Neural progenitor cell (in vitro differentiated cells): ENCODE measurements at regions not wholly inside any gene's neighbourhood (a gene's known extent, or its start where the extent isn't known, plus 50 kb on each side); places are given as distances from the start of the nearest gene placed in this dataset.

Experiments
- DNase-seq: peaks from one replicate; pipeline ENCODE4 v3.0.0-alpha.2; 2016; ENCODE audit warnings: low spot score
- H2AFZ ChIP-seq: fragments of 200-600 bp; sonication (generic); replicated peaks from 2 replicates; pipeline ENCODE4 v1.6.1; 2016; ENCODE audit warnings: antibody characterized with exemption
- H3F3A ChIP-seq: fragments of 200-600 bp; sonication (generic); 2 replicates; pipeline ENCODE4 v1.6.1; 2016; ENCODE audit warnings: antibody characterized with exemption, low read depth
- H3K27ac ChIP-seq: fragments of 200-600 bp; sonication (generic); 2 replicates; pipeline ENCODE4 v1.5.1; 2016; ENCODE audit warnings: mild to moderate bottlenecking
- H3K27me3 ChIP-seq: fragments of 200-600 bp; sonication (generic); 2 replicates; pipeline ENCODE4 v1.6.1; 2016; ENCODE audit warnings: mild to moderate bottlenecking, moderate library complexity
- H3K36me3 ChIP-seq: fragments of 200-600 bp; sonication (generic); 2 replicates; pipeline ENCODE4 v1.5.1; 2016
- H3K4me1 ChIP-seq: fragments of 200-600 bp; sonication (generic); 2 replicates; pipeline ENCODE4 v1.6.1; 2016; ENCODE audit warnings: mixed run types
- H3K4me2 ChIP-seq: fragments of 200-600 bp; sonication (generic); 2 replicates; pipeline ENCODE4 v1.6.1; 2016
- H3K4me3 ChIP-seq: fragments of 200-600 bp; sonication (generic); 2 replicates; pipeline ENCODE4 v1.5.1; 2016
- H3K79me2 ChIP-seq: fragments of 200-600 bp; sonication (generic); 2 replicates; pipeline ENCODE4 v1.6.1; 2016; ENCODE audit warnings: low read depth
- H3K9ac ChIP-seq: fragments of 200-600 bp; sonication (generic); 2 replicates; pipeline ENCODE4 v1.6.1; 2016
- H3K9me3 ChIP-seq: fragments of 200-600 bp; sonication (generic); 2 replicates; pipeline ENCODE4 v1.5.1; 2016; ENCODE audit warnings: low read depth
- H4K20me1 ChIP-seq: fragments of 200-600 bp; sonication (generic); 2 replicates; pipeline ENCODE4 v1.6.1; 2016; ENCODE audit warnings: low read depth
- H3K27ac Mint-ChIP-seq: 3 replicates; pipeline ENCODE4 v1.8.0; 2021; ENCODE audit warnings: mixed read lengths
- H3K27me3 Mint-ChIP-seq: 2 replicates; pipeline ENCODE4 v1.8.0; 2022; ENCODE audit warnings: low read depth, mild to moderate bottlenecking, inconsistent platforms, moderate library complexity, mixed read lengths; ENCODE audit not compliant: insufficient read depth
- H3K36me3 Mint-ChIP-seq: 3 replicates; pipeline ENCODE4 v1.8.0; 2021; ENCODE audit warnings: mixed read lengths
- H3K4me1 Mint-ChIP-seq: 3 replicates; pipeline ENCODE4 v1.8.0; 2021; ENCODE audit warnings: mixed read lengths
- H3K4me3 Mint-ChIP-seq: 3 replicates; pipeline ENCODE4 v1.8.0; 2021; ENCODE audit warnings: mild to moderate bottlenecking, moderate library complexity, mixed read lengths
- H3K9me3 Mint-ChIP-seq: 3 replicates; pipeline ENCODE4 v1.8.0; 2020; ENCODE audit warnings: mixed read lengths
- EZH2 ChIP-seq: fragments of 200-600 bp; sonication (generic); IDR thresholded peaks from 2 replicates; pipeline ENCODE4 v1.6.1; 2017; ENCODE audit warnings: antibody characterized with exemption, mild to moderate bottlenecking, moderate library complexity
- EZH2phosphoT487 ChIP-seq: fragments of 200-600 bp; sonication (generic); IDR thresholded peaks from 2 replicates; pipeline ENCODE4 v1.6.1; 2017; ENCODE audit warnings: antibody characterized with exemption
- TF ChIP-seq, protein P1 (sequence below): fragments of 200-600 bp; sonication (generic); IDR thresholded peaks from 2 replicates; pipeline ENCODE4 v1.5.1; 2017; ENCODE audit warnings: antibody characterized with exemption, mild to moderate bottlenecking

DNA sequence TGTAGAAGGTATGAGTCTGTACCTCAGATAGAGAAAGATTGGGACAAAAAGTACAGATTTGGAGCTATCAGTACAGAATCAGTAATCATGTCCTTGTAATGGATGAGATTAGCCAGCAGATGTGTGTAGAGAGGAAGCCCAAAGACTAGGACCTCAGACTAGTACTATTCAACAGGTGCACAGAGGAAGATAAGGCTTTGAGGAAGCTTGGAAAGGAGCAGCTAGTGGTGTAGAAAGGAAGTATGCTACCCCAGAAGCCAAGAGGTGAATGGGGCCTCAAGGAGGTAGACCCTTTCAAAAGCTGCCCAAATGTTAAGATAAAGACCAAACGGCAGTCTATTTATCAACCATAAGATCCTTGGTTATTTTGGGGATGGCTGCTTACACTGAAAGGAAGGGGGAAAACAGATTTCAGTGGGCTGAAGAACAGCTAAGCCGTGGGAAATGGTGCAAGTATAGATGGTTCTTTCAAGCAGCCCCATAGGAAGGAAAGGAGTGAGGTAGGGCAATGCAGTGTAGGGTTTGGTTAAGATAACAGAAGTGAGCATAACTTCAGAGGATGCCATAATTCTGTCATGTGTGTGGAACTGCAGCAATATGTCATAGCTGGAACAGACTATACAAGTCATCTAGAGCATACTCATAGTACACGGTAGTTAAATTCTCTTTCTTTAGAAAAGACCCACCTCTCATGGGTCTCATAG is 221.7 kb downstream of the HHIPL2 start:
- no peaks in the 10 kb centered on the region for H3K9me3 ChIP-seq
- no peaks in the 10 kb centered on the region for H3K79me2 ChIP-seq
- H3K9ac ChIP-seq: no peak overlapping the region
- no peaks in the 10 kb centered on the region for H4K20me1 ChIP-seq
- TF ChIP-seq EZH2phosphoT487 (no peak), EZH2 (no peak)
- TF ChIP-seq, protein P1, sequence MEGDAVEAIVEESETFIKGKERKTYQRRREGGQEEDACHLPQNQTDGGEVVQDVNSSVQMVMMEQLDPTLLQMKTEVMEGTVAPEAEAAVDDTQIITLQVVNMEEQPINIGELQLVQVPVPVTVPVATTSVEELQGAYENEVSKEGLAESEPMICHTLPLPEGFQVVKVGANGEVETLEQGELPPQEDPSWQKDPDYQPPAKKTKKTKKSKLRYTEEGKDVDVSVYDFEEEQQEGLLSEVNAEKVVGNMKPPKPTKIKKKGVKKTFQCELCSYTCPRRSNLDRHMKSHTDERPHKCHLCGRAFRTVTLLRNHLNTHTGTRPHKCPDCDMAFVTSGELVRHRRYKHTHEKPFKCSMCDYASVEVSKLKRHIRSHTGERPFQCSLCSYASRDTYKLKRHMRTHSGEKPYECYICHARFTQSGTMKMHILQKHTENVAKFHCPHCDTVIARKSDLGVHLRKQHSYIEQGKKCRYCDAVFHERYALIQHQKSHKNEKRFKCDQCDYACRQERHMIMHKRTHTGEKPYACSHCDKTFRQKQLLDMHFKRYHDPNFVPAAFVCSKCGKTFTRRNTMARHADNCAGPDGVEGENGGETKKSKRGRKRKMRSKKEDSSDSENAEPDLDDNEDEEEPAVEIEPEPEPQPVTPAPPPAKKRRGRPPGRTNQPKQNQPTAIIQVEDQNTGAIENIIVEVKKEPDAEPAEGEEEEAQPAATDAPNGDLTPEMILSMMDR: no peak
- no peaks in the 10 kb centered on the region for H3K4me1 ChIP-seq
- no peaks in the 10 kb centered on the region for H3K36me3 Mint-ChIP-seq
- H3K36me3 ChIP-seq: no peaks in the 10 kb centered on the region
- no peak for DNase-seq
- H3K9me3 Mint-ChIP-seq: no peaks in the 10 kb centered on the region
- no peak overlapping the region for H2AFZ ChIP-seq
- no peaks in the 10 kb centered on the region for H3K27me3 ChIP-seq
- no peak overlapping the region for H3K4me2 ChIP-seq
- H3K4me3 Mint-ChIP-seq: no peak overlapping the region
- H3K27me3 Mint-ChIP-seq: no peaks in the 10 kb centered on the region
- H3K27ac ChIP-seq: no peak overlapping the region
- no peaks in the 10 kb centered on the region for H3K4me1 Mint-ChIP-seq
- H3F3A ChIP-seq: no peaks in the 10 kb centered on the region
- H3K4me3 ChIP-seq: no peak overlapping the region
- no peak overlapping the region for H3K27ac Mint-ChIP-seq

DNA sequence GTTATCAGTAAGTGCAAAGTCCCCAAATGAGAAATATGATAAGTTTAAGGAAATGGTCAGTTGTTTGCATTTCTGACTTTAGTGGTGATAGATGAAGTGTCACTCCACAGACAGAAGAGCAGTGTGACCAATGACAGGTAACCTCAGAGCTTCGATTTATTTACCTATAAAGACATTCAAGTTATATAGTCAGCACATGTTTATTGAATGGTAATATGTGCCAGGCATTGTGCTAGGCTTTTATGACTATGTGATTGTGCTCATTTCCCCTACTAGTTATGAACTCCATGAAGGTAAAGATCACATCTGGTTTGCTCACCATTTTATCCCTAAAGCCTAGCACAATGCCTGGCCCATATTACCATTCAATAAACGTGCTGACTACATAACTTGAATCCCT is 222.4 kb downstream of the HHIPL2 start:
- no peak overlapping the region for H3K4me3 ChIP-seq
- no peak for DNase-seq
- no peak overlapping the region for H3K9ac ChIP-seq
- H3K27me3 ChIP-seq: no peaks in the 10 kb centered on the region
- no peak overlapping the region for H3K27ac ChIP-seq
- H3F3A ChIP-seq: no peaks in the 10 kb centered on the region
- TF ChIP-seq, protein P1: no peak
- TF ChIP-seq EZH2phosphoT487: no peak
- no peak for TF ChIP-seq EZH2
- H3K36me3 ChIP-seq: no peaks in the 10 kb centered on the region
- no peak overlapping the region for H3K4me3 Mint-ChIP-seq
- no peaks in the 10 kb centered on the region for H3K79me2 ChIP-seq
- H4K20me1 ChIP-seq: no peaks in the 10 kb centered on the region
- no peak overlapping the region for H3K27ac Mint-ChIP-seq
- H2AFZ ChIP-seq: no peak overlapping the region
- no peaks in the 10 kb centered on the region for H3K9me3 ChIP-seq
- no peaks in the 10 kb centered on the region for H3K36me3 Mint-ChIP-seq
- no peaks in the 10 kb centered on the region for H3K4me1 ChIP-seq
- H3K27me3 Mint-ChIP-seq: no peaks in the 10 kb centered on the region
- H3K4me1 Mint-ChIP-seq: no peaks in the 10 kb centered on the region
- no peak overlapping the region for H3K4me2 ChIP-seq
- no peaks in the 10 kb centered on the region for H3K9me3 Mint-ChIP-seq

DNA sequence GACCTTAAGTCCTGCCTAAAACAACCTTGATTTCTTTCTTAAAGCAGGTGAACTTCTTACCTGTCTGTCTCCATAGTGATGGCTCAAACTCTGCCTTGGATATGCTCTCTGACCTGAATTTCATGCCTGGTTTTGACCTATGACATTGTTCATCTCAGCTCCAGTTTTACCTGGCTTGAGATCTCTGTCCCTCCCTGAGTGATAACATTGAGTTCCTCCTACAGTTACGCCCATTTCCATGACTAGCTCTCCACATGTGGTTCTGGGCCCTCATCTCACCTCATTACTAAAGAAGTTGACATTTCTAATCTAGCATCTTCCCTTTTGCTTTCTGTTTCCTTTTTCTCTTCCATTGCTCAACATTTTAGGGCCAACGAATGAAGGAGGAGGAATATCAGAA is 233.1 kb downstream of the HHIPL2 start:
- H3K4me1 ChIP-seq: peaks cover 11% of the 10 kb centered on the region
- H3K27ac ChIP-seq: no peak overlapping the region
- no peaks in the 10 kb centered on the region for H3K9me3 Mint-ChIP-seq
- H3K79me2 ChIP-seq: no peaks in the 10 kb centered on the region
- no peak for DNase-seq
- H3K27me3 ChIP-seq: no peaks in the 10 kb centered on the region
- H3K27me3 Mint-ChIP-seq: no peaks in the 10 kb centered on the region
- H3F3A ChIP-seq: no peaks in the 10 kb centered on the region
- H3K4me3 ChIP-seq: no peak overlapping the region
- no peaks in the 10 kb centered on the region for H3K36me3 Mint-ChIP-seq
- no peak overlapping the region for H2AFZ ChIP-seq
- TF ChIP-seq EZH2phosphoT487 (no peak), EZH2 (no peak)
- TF ChIP-seq, protein P1: no peak
- no peak overlapping the region for H3K9ac ChIP-seq
- H3K4me2 ChIP-seq: no peak overlapping the region
- H3K4me3 Mint-ChIP-seq: no peak overlapping the region
- peaks cover 9% of the 10 kb centered on the region for H3K4me1 Mint-ChIP-seq
- no peak overlapping the region for H3K27ac Mint-ChIP-seq
- H4K20me1 ChIP-seq: no peaks in the 10 kb centered on the region
- no peaks in the 10 kb centered on the region for H3K9me3 ChIP-seq
- H3K36me3 ChIP-seq: no peaks in the 10 kb centered on the region
